Panc1 (cell line): ENCODE measurements at regions not wholly inside any gene's neighbourhood (a gene's known extent, or its start where the extent isn't known, plus 50 kb on each side); places are given as distances from the start of the nearest gene placed in this dataset.

Source experiments
- ATAC-seq: fragments of 200-7000 bp; cut with Tn5 transposase; 2 replicates; pipeline ENCODE4 v1.9.1; 2020; ENCODE audit warnings: mild to moderate bottlenecking, moderate library complexity
- BruUV-seq: library from RNA; stranded (reverse); fragments of 400-500 nt; replicated peaks from 2 replicates; lab custom pipeline; 2021; lab: Mats Ljungman, UMichigan
- CTCF ChIA-PET: fragments of 300-600 bp; sonication (Branson Sonifier 250); formaldehyde crosslinking; loops from one replicate; lab custom pipeline; 2022; ENCODE audit warnings: antibody characterized with exemption; lab: Charles Lee
- POLR2A ChIA-PET: fragments of 300-600 bp; sonication (Branson Sonifier 250); formaldehyde crosslinking; loops from one replicate; lab custom pipeline; 2022; ENCODE audit warnings: antibody characterized with exemption; lab: Charles Lee
- DNase-seq: peaks from one replicate; pipeline ENCODE4 v3.0.0-alpha.2; 2010; ENCODE audit warnings: low read depth, low spot score
- H3K27ac ChIP-seq: 2 replicates; pipeline ENCODE4 v1.5.1; 2011; ENCODE audit warnings: mild to moderate bottlenecking, low read length, inconsistent platforms
- H3K27me3 ChIP-seq: fragments of 200-500 bp; sonication (Bioruptor generic); 2 replicates; pipeline ENCODE4 v1.6.0; 2014; ENCODE audit warnings: low read length, inconsistent platforms; ENCODE audit not compliant: control insufficient read depth, insufficient read depth
- H3K36me3 ChIP-seq: fragments of 200-500 bp; sonication (Bioruptor generic); 2 replicates; pipeline ENCODE4 v1.5.1; 2014; ENCODE audit warnings: inconsistent platforms, mild to moderate bottlenecking, low read length, moderate library complexity; ENCODE audit not compliant: control insufficient read depth, insufficient read depth
- H3K4me1 ChIP-seq: 2 replicates; pipeline ENCODE4 v1.5.1; 2011; ENCODE audit warnings: inconsistent platforms, mild to moderate bottlenecking, low read length, moderate library complexity; ENCODE audit not compliant: control insufficient read depth, insufficient read depth
- H3K4me3 ChIP-seq, 2 experiments: 2 replicates each; pipeline ENCODE4 v1.5.1; 2011 to 2012; ENCODE audit warnings: low read depth in 2 of 2, low read length in 2 of 2, mild to moderate bottlenecking in 2 of 2, inconsistent platforms in 1 of 2, moderate library complexity in 1 of 2
- H3K9me3 ChIP-seq: fragments of 200-500 bp; sonication (Bioruptor generic); 2 replicates; pipeline ENCODE4 v1.5.1; 2014; ENCODE audit warnings: low read depth, mild to moderate bottlenecking, inconsistent platforms, low read length, moderate library complexity; ENCODE audit not compliant: control insufficient read depth, insufficient read depth
- POLR2AphosphoS5 ChIP-seq: IDR thresholded peaks from 2 replicates; pipeline ENCODE4 v1.6.1; 2012; ENCODE audit warnings: mild to moderate bottlenecking, low read depth, low read length, moderate library complexity
- SIN3A ChIP-seq: IDR thresholded peaks from 2 replicates; pipeline ENCODE4 v1.6.1; 2012; ENCODE audit warnings: low read depth, mild to moderate bottlenecking, low read length, moderate library complexity, borderline replicate concordance; ENCODE audit not compliant: insufficient read depth
- TCF7L2 ChIP-seq: IDR thresholded peaks from 2 replicates; pipeline ENCODE4 v1.6.1; 2011; ENCODE audit warnings: mild to moderate bottlenecking, low read depth, low read length, inconsistent platforms
- in situ Hi-C: cut with HindIII; loops from 2 replicates; pipeline ENCODE4 v1.10.0; 2016; ENCODE audit warnings: low sequenced_read_pairs, low pct_unique_long_range_greater_than_20kb
- intact Hi-C: fragments of 100-400 bp; cut with micrococcal nuclease; formaldehyde crosslinking; loops from one replicate; pipeline ENCODE4 v1.10.0; 2022; ENCODE audit not compliant: unreplicated experiment
- TF ChIP-seq, protein P1 (sequence below), 2 experiments: IDR thresholded peaks; 2 replicates each; pipeline ENCODE4 v1.6.1; 2011 to 2012; ENCODE audit warnings: low read depth in 2 of 2, control low read depth in 1 of 2, low read length in 1 of 2, mild to moderate bottlenecking in 1 of 2, moderate library complexity in 1 of 2; ENCODE audit not compliant: insufficient read depth in 1 of 2
- TF ChIP-seq, protein P2 (sequence below): fragments of 450-650 bp; IDR thresholded peaks from 2 replicates; pipeline ENCODE4 v1.5.1; 2017; ENCODE audit warnings: mild to moderate bottlenecking

DNA sequence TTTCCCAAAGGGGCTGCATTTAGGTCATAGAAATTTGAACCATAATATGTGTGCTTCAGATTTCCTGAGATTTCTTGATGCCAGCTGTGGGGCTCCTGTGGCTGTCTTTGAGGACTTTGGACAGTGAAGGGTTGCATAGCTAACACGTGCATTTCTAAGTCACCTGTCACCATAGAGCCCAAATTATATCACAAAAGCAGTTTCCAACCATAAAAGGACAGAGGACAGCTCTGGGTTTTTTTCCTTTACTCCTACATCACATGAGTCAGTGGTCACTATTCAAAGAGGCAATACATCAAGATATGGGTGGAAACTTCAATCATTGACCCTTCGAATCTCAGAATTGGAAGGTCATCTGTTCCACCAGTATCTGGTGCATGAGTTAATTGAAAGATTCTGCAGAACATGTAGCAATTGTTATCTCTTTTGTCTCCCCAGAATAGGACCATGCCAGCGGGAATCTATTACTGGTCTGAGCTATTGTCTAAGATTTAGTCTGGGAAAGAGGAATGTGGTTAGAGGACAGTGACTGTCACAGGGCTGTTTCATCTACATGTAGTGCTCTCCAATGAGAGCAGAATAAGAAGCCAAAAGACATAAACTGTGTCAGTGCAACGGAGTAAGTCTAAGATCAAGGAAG is 133.5 kb downstream of the AASDH start:
- no peak for ATAC-seq
- H3K4me3 ChIP-seq = no peak overlapping the region
- no peak overlapping the region for H3K27ac ChIP-seq
- no peaks in the 10 kb centered on the region for H3K36me3 ChIP-seq
- TF ChIP-seq POLR2AphosphoS5 (no peak), SIN3A (no peak), TCF7L2 (no peak)
- TF ChIP-seq, protein P1, sequence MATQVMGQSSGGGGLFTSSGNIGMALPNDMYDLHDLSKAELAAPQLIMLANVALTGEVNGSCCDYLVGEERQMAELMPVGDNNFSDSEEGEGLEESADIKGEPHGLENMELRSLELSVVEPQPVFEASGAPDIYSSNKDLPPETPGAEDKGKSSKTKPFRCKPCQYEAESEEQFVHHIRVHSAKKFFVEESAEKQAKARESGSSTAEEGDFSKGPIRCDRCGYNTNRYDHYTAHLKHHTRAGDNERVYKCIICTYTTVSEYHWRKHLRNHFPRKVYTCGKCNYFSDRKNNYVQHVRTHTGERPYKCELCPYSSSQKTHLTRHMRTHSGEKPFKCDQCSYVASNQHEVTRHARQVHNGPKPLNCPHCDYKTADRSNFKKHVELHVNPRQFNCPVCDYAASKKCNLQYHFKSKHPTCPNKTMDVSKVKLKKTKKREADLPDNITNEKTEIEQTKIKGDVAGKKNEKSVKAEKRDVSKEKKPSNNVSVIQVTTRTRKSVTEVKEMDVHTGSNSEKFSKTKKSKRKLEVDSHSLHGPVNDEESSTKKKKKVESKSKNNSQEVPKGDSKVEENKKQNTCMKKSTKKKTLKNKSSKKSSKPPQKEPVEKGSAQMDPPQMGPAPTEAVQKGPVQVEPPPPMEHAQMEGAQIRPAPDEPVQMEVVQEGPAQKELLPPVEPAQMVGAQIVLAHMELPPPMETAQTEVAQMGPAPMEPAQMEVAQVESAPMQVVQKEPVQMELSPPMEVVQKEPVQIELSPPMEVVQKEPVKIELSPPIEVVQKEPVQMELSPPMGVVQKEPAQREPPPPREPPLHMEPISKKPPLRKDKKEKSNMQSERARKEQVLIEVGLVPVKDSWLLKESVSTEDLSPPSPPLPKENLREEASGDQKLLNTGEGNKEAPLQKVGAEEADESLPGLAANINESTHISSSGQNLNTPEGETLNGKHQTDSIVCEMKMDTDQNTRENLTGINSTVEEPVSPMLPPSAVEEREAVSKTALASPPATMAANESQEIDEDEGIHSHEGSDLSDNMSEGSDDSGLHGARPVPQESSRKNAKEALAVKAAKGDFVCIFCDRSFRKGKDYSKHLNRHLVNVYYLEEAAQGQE (IDR thresholded peaks at IDR 0.05; ENCODE audit: insufficient read depth in 1 of 2, low read depth in 2 of 2, low read length in 1 of 2) = no peak
- TF ChIP-seq, protein P2, sequence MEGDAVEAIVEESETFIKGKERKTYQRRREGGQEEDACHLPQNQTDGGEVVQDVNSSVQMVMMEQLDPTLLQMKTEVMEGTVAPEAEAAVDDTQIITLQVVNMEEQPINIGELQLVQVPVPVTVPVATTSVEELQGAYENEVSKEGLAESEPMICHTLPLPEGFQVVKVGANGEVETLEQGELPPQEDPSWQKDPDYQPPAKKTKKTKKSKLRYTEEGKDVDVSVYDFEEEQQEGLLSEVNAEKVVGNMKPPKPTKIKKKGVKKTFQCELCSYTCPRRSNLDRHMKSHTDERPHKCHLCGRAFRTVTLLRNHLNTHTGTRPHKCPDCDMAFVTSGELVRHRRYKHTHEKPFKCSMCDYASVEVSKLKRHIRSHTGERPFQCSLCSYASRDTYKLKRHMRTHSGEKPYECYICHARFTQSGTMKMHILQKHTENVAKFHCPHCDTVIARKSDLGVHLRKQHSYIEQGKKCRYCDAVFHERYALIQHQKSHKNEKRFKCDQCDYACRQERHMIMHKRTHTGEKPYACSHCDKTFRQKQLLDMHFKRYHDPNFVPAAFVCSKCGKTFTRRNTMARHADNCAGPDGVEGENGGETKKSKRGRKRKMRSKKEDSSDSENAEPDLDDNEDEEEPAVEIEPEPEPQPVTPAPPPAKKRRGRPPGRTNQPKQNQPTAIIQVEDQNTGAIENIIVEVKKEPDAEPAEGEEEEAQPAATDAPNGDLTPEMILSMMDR = no peak
- H3K27me3 ChIP-seq = no peaks in the 10 kb centered on the region
- ChIA-PET CTCF (no interaction called here), POLR2A (no interaction called here)
- DNase-seq = no peak
- BruUV-seq = no TSS peak
- intact Hi-C loops = no loop called here
- H3K9me3 ChIP-seq = no peaks in the 10 kb centered on the region
- H3K4me1 ChIP-seq = no peaks in the 10 kb centered on the region
- in situ Hi-C loops = no loop called here

GRCh38 chr4:56252561-56253152 is 134.6 kb downstream of the AASDH start:
- TF ChIP-seq, protein P2 = no peak
- TF ChIP-seq POLR2AphosphoS5 (no peak), SIN3A (no peak), TCF7L2 (no peak)
- TF ChIP-seq, protein P1 (IDR thresholded peaks at IDR 0.05; ENCODE audit: insufficient read depth in 1 of 2, low read depth in 2 of 2, low read length in 1 of 2) = no peak
- Histone ChIP-seq H3K9me3 (no peaks in the 10 kb centered on the region), H3K4me3 (no peak overlapping the region), H3K27ac (no peak overlapping the region), H3K27me3 (no peaks in the 10 kb centered on the region), H3K36me3 (no peaks in the 10 kb centered on the region), H3K4me1 (no peaks in the 10 kb centered on the region)
- in situ Hi-C loops (no loop called here), intact Hi-C loops (no loop called here)
- ChIA-PET POLR2A (no interaction called here), CTCF (no interaction called here)
- no peak for DNase-seq
- no peak for ATAC-seq
- no TSS peak for BruUV-seq
